Neural cell (in vitro differentiated cells): ENCODE measurements at regions not wholly inside any gene's neighbourhood (a gene's known extent, or its start where the extent isn't known, plus 50 kb on each side); places are given as distances from the start of the nearest gene placed in this dataset.

Experiments
- EP300 ChIP-seq: fragments of 450-650 bp; conservative IDR thresholded peaks from 2 replicates; pipeline ENCODE4 v1.6.1; 2014; ENCODE audit warnings: antibody characterized with exemption, mild to moderate bottlenecking, moderate library complexity; ENCODE audit not compliant: poor library complexity, severe bottlenecking
- POLR2AphosphoS5 ChIP-seq: IDR thresholded peaks from 2 replicates; pipeline ENCODE4 v1.6.1; 2012
- TF ChIP-seq, protein P1 (sequence below): fragments of 450-650 bp; IDR thresholded peaks from 2 replicates; pipeline ENCODE4 v1.5.1; 2014; ENCODE audit warnings: antibody characterized with exemption, mild to moderate bottlenecking, moderate library complexity; ENCODE audit not compliant: poor library complexity, severe bottlenecking
- TF ChIP-seq, protein P2 (sequence below): IDR thresholded peaks from 2 replicates; pipeline ENCODE4 v1.6.1; 2012; ENCODE audit warnings: borderline replicate concordance

DNA sequence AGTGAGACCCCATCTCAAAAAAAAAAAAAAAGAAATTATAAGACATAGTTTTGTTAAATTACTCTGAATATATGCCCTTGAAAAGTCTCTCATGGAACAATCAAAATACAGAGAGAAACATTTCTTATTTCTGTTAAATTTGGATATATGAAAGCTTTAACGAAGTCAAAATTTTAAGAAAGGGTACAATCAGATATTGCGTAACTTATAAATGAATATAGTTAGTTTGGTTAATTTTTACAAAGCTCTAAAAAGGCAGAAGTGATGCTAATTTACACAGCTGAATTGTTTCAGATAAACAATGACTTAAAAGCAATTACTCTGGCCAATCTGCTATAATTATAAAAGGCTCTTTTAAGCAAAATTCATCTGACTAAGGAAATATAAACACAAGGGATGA, 611.6 kb upstream of the CCDC179 start:
- TF ChIP-seq, protein P1, sequence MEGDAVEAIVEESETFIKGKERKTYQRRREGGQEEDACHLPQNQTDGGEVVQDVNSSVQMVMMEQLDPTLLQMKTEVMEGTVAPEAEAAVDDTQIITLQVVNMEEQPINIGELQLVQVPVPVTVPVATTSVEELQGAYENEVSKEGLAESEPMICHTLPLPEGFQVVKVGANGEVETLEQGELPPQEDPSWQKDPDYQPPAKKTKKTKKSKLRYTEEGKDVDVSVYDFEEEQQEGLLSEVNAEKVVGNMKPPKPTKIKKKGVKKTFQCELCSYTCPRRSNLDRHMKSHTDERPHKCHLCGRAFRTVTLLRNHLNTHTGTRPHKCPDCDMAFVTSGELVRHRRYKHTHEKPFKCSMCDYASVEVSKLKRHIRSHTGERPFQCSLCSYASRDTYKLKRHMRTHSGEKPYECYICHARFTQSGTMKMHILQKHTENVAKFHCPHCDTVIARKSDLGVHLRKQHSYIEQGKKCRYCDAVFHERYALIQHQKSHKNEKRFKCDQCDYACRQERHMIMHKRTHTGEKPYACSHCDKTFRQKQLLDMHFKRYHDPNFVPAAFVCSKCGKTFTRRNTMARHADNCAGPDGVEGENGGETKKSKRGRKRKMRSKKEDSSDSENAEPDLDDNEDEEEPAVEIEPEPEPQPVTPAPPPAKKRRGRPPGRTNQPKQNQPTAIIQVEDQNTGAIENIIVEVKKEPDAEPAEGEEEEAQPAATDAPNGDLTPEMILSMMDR = no peak
- TF ChIP-seq, protein P2, sequence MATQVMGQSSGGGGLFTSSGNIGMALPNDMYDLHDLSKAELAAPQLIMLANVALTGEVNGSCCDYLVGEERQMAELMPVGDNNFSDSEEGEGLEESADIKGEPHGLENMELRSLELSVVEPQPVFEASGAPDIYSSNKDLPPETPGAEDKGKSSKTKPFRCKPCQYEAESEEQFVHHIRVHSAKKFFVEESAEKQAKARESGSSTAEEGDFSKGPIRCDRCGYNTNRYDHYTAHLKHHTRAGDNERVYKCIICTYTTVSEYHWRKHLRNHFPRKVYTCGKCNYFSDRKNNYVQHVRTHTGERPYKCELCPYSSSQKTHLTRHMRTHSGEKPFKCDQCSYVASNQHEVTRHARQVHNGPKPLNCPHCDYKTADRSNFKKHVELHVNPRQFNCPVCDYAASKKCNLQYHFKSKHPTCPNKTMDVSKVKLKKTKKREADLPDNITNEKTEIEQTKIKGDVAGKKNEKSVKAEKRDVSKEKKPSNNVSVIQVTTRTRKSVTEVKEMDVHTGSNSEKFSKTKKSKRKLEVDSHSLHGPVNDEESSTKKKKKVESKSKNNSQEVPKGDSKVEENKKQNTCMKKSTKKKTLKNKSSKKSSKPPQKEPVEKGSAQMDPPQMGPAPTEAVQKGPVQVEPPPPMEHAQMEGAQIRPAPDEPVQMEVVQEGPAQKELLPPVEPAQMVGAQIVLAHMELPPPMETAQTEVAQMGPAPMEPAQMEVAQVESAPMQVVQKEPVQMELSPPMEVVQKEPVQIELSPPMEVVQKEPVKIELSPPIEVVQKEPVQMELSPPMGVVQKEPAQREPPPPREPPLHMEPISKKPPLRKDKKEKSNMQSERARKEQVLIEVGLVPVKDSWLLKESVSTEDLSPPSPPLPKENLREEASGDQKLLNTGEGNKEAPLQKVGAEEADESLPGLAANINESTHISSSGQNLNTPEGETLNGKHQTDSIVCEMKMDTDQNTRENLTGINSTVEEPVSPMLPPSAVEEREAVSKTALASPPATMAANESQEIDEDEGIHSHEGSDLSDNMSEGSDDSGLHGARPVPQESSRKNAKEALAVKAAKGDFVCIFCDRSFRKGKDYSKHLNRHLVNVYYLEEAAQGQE = no peak
- no peak for TF ChIP-seq EP300
- no peak for TF ChIP-seq POLR2AphosphoS5
